K562 (cell line): ENCODE measurements at regions not wholly inside any gene's neighbourhood (a gene's known extent, or its start where the extent isn't known, plus 50 kb on each side); places are given as distances from the start of the nearest gene placed in this dataset.

Source experiments
- ATAC-seq: fragments of 200-7000 bp; cut with Tn5 transposase; 3 replicates; pipeline ENCODE4 v1.9.1; 2020; ENCODE audit warnings: moderate library complexity
- BruUV-seq: library from RNA; stranded (reverse); fragments of 400-500 nt; replicated peaks from 2 replicates; lab custom pipeline; 2021; lab: Mats Ljungman, UMichigan
- CTCF ChIA-PET: fragments of 300-600 bp; formaldehyde crosslinking; extraction: SDS; loops from one replicate; lab custom pipeline; 2021; ENCODE audit warnings: low intra/inter-chr PET ratio; lab: Yijun Ruan, JAX
- POLR2A ChIA-PET: fragments of 300-600, 350-650 bp; sonication (Branson Sonifier 250); formaldehyde crosslinking; extraction: SDS; loops from one replicate; lab custom pipeline; 2021; ENCODE audit warnings: antibody characterized with exemption, inconsistent platforms; lab: Yijun Ruan, JAX
- DNase-seq, 4 experiments: peaks; one replicate each; pipeline versions ENCODE4 v3.0.0 to v3.0.0-alpha.2; 2011 to 2018; ENCODE audit warnings: low spot score in 3 of 4, mixed read lengths in 3 of 4; ENCODE audit errors: extremely low read depth in 1 of 4
- FAIRE-seq: peaks from 2 replicates; lab custom pipeline; 2011; peaks lifted over from hg19 to GRCh38; lab: Jason Lieb, UNC
- H2AFZ ChIP-seq: 2 replicates; pipeline ENCODE4 v1.6.0; 2011; ENCODE audit warnings: low read depth, low read length, control low read depth, inconsistent platforms
- H3K27ac ChIP-seq: fragments of 200-600 bp; 3 replicates; pipeline ENCODE4 v1.8.0; 2011; ENCODE audit warnings: low read depth, mild to moderate bottlenecking, control low read depth, inconsistent platforms, low read length, moderate library complexity, mixed read lengths; ENCODE audit errors: extremely low read depth
- H3K27me3 ChIP-seq, 2 experiments: fragments of 300-600 bp in 1 of 2; 2 replicates in 1 of 2; 3 replicates in 1 of 2; pipeline versions ENCODE4 v1.6.0 to v1.8.0; 2011; ENCODE audit warnings: inconsistent platforms in 2 of 2, low read length in 2 of 2, mild to moderate bottlenecking in 1 of 2, mixed read lengths in 1 of 2, moderate library complexity in 1 of 2; ENCODE audit not compliant: control insufficient read depth in 2 of 2, insufficient read depth in 2 of 2
- H3K36me3 ChIP-seq: fragments of 300-600 bp; 3 replicates; pipeline ENCODE4 v1.8.0; 2011; ENCODE audit warnings: mild to moderate bottlenecking, low read length, inconsistent platforms; ENCODE audit not compliant: control insufficient read depth, insufficient read depth
- H3K4me1 ChIP-seq, 2 experiments: fragments of 200-600 bp in 1 of 2; replicated peaks in 1 of 2; 2 replicates in 1 of 2; 3 replicates in 1 of 2; pipeline versions ENCODE4 v1.5.1 to v1.8.0; 2011; ENCODE audit warnings: inconsistent platforms in 2 of 2, low read length in 2 of 2, mild to moderate bottlenecking in 1 of 2, mixed read lengths in 1 of 2, moderate library complexity in 1 of 2; ENCODE audit not compliant: control insufficient read depth in 2 of 2, insufficient read depth in 2 of 2
- H3K4me2 ChIP-seq: 2 replicates; pipeline ENCODE4 v1.6.1; 2011; ENCODE audit warnings: low read length, control low read depth, inconsistent platforms, mixed read lengths; ENCODE audit not compliant: insufficient read depth
- H3K4me3 ChIP-seq: fragments of 200-600 bp; sonication (generic), shearing (Covaris generic); 2 replicates; pipeline ENCODE4 v1.5.1; 2016; ENCODE audit warnings: control low read depth, inconsistent platforms
- H3K79me2 ChIP-seq: fragments of 200-600 bp; 3 replicates; pipeline ENCODE4 v1.8.0; 2011; ENCODE audit warnings: low read length, inconsistent platforms; ENCODE audit not compliant: control insufficient read depth, insufficient read depth
- H3K9ac ChIP-seq, 2 experiments: 2 replicates each; pipeline versions ENCODE4 v1.6.0 to v1.6.1; 2011; ENCODE audit warnings: low read depth in 2 of 2, low read length in 2 of 2, control low read depth in 1 of 2, inconsistent platforms in 1 of 2, mild to moderate bottlenecking in 1 of 2, mixed read lengths in 1 of 2; ENCODE audit not compliant: insufficient read depth in 1 of 2
- H3K9me1 ChIP-seq: one replicate; pipeline ENCODE4 v1.6.0; 2011; ENCODE audit warnings: inconsistent platforms, mild to moderate bottlenecking, low read length, moderate library complexity; ENCODE audit not compliant: control insufficient read depth, insufficient read depth
- H3K9me3 ChIP-seq: replicated peaks from 2 replicates; pipeline ENCODE4 v1.5.1; 2011; ENCODE audit warnings: low read depth, low read length, inconsistent platforms; ENCODE audit not compliant: control insufficient read depth, insufficient read depth
- H4K20me1 ChIP-seq: replicated peaks from 2 replicates; pipeline ENCODE4 v1.6.1; 2011; ENCODE audit warnings: low read length, inconsistent platforms, mixed read lengths; ENCODE audit not compliant: control insufficient read depth, insufficient read depth
- C11orf30 ChIP-seq: fragments of 450-650 bp; IDR thresholded peaks from 2 replicates; pipeline ENCODE4 v1.6.1; 2016; ENCODE audit warnings: low read depth, mild to moderate bottlenecking
- CEBPG ChIP-seq, 3 experiments: fragments of 200-800 bp in 1 of 3; sonication (Bioruptor generic) in 1 of 3; sonication (generic) in 1 of 3; formaldehyde crosslinking in 1 of 3; IDR thresholded peaks in 2 of 3; conservative IDR thresholded peaks in 1 of 3; 2 replicates each; pipeline versions ENCODE4 v1.6.1 to v1.8.0; 2016 to 2022; ENCODE audit warnings: missing compliant biosample characterization in 2 of 3, missing genetic modification characterization in 2 of 3, mild to moderate bottlenecking in 1 of 3, missing genetic modification reagents in 1 of 3
- GTF2E2 ChIP-seq: fragments of 200-800 bp; sonication (Bioruptor generic); IDR thresholded peaks from 2 replicates; pipeline ENCODE4 v1.6.1; 2016; ENCODE audit warnings: missing genetic modification characterization, missing compliant biosample characterization
- MAFF ChIP-seq: IDR thresholded peaks from 2 replicates; pipeline ENCODE4 v1.6.1; 2012; ENCODE audit warnings: low read length, improper control_type of control experiment
- NEUROD1 ChIP-seq: fragments of 150-350 bp; IDR thresholded peaks from 2 replicates; pipeline ENCODE4 v1.6.1; 2014; ENCODE audit warnings: borderline replicate concordance, low read length, low read depth; ENCODE audit not compliant: partially characterized antibody
- TFAM ChIP-seq: fragments of 250-450 bp; sonication (Bioruptor Pico); conservative IDR thresholded peaks from 2 replicates; pipeline ENCODE4 v1.5.0; 2021; ENCODE audit warnings: mild to moderate bottlenecking, moderate library complexity
- ZNF316 ChIP-seq: fragments of 450-650 bp; IDR thresholded peaks from 2 replicates; pipeline ENCODE4 v1.6.1; 2016
- ZNF583 ChIP-seq: fragments of 250-450 bp; sonication (Bioruptor Pico); IDR thresholded peaks from 2 replicates; pipeline ENCODE4 v1.4.0; 2020
- ZNF609 ChIP-seq: sonication (generic); formaldehyde crosslinking; IDR thresholded peaks from 2 replicates; pipeline ENCODE4 v1.8.1; 2023; ENCODE audit warnings: missing genetic modification reagents, mild to moderate bottlenecking, borderline replicate concordance
- WGBS: fragments of 100-300 bp; shearing (Covaris generic); methylation state at CpG from one replicate; pipeline ENCODE4 v1.1.6; 2016; ENCODE audit warnings: low coverage, mixed read lengths; ENCODE audit not compliant: insufficient coverage; ENCODE audit errors: missing lambda C conversion rate; 5-methylcytosine and 5-hydroxymethylcytosine counted together
- in situ Hi-C: fragments of 300-500 bp; cut with MboI; formaldehyde crosslinking; loops from 4 replicates; pipeline ENCODE4 v1.15.0; 2018; ENCODE audit warnings: inconsistent platforms, mixed read lengths
- intact Hi-C: fragments of 100-400 bp; cut with micrococcal nuclease; formaldehyde crosslinking; loops from 2 replicates; pipeline ENCODE4 v1.14.2; 2022

GRCh38 chr7:117979954-117980497 is 106.8 kb upstream of the CTTNBP2 start (continued):
- TF ChIP-seq ZNF609: no peak

GRCh38 chr7:117982071-117983055 is 109.1 kb upstream of the CTTNBP2 start:
- Histone ChIP-seq H2AFZ (no peak overlapping the region), H4K20me1 (no peaks in the 10 kb centered on the region), H3K27me3 (peaks cover 0 to 5% of the 10 kb centered on the region in 2 experiments; a peak in 2 of 5 replicates), H3K9me1 (no peaks in the 10 kb centered on the region), H3K36me3 (no peaks in the 10 kb centered on the region), H3K4me3 (no peak overlapping the region), H3K4me2 (no peak overlapping the region), H3K27ac (no peak overlapping the region), H3K9me3 (no peaks in the 10 kb centered on the region), H3K79me2 (no peaks in the 10 kb centered on the region), H3K9ac (no peak overlapping the region), H3K4me1 (no peaks in the 10 kb centered on the region)
- DNase-seq: no peak
- no peak for FAIRE-seq
- intact Hi-C loops (no loop called here), in situ Hi-C loops (no loop called here)
- WGBS: under 1% methylated on average over 11 of the region's 11 CpGs
- ChIA-PET POLR2A (no interaction called here), CTCF (no interaction called here)
- TF ChIP-seq MAFF: peak; percentile 16; the same call in 1 of the 2 replicates
- peak; percentile 60; the same call in 1 of the 2 replicates for TF ChIP-seq ZNF316
- no peak for TF ChIP-seq GTF2E2 (tag)
- 0 out of 2 replicates have a peak, but pooled peaks have one; percentile 13 for TF ChIP-seq CEBPG (CRISPR knock-in tag; IDR thresholded peaks at IDR 0.05)
- TF ChIP-seq CEBPG (tag; conservative IDR thresholded peaks at IDR 0.05 in 1 of 2, IDR thresholded peaks at IDR 0.05 in 1 of 2): peak in 1 of 2 experiments; percentile 28; a peak in 1 of 4 replicates
- no peak for TF ChIP-seq NEUROD1
- TF ChIP-seq ZNF583 (CRISPR knock-in tag): no peak
- no peak for TF ChIP-seq TFAM (CRISPR knock-in tag)
- peak; percentile 41; the same call in 1 of the 2 replicates for TF ChIP-seq C11orf30
- no peak for ATAC-seq
- no TSS peak for BruUV-seq
